Pons (tissue), 1 donor: ENCODE measurements at regions not wholly inside any gene's neighbourhood (a gene's known extent, or its start where the extent isn't known, plus 50 kb on each side); places are given as distances from the start of the nearest gene placed in this dataset.

Experiments used
- DNase-seq: peaks from one replicate; pipeline ENCODE4 v3.0.0-alpha.2; 2016; ENCODE audit warnings: low spot score

DNA sequence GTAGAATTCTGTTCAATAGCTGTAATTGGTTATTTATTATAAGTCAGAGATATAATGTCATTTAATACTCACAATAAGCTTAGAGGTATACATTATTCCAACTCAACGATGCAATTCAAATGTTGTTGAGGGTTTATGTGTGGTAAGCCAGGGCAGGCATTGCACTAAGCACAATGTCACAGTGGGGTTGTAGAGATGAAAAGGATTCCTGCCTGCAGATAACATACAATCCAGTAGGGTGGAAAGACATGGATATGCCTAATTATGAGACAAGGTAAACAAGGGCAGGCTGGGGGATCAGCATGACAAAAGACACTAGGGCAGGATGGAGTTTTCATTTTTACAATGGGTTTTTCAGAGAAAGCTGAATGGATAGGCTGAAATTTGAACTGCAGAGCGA is 98.7 kb upstream of the PALM2AKAP2 start:
- no peak for DNase-seq

DNA sequence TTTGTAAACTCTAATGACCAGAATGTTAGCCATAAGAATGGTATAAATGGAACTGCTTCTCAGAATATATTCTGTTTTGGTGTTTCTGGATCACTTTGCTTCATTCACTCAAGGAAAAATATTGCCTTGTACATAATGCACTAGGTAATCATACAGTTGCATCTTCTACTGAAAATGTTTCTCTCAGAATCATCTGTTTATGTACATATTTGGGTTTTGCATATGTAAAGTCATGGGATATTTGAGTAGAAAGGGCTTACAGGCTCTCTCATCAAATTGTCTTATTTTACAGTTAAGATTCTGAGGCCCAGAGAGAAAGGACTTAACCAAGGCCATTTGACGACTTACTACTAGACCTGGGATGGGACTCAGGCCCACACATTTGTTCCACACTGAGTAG is 97.8 kb upstream of the PALM2AKAP2 start:
- DNase-seq, result no peak

DNA sequence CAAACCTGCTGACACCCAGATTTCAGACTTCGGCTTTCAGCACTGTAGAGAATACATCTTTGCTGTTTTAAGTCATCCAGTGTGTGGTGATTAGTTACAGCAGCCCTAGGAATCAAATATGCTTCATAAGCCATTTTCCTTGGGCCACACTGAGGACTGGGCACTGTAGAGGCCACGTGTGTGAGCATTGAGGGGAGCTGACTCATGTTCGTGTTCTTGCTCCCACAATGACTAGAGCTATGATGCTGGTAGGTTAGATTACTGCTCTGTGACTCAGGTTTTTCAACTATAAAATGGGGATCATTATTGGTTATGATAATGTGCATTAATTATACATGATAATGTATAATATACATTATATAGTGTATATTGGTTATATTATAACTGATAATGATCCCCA is 96.5 kb upstream of the PALM2AKAP2 start:
- DNase-seq, result no peak

GRCh38 chr9:109689701-109690100 is 90.3 kb upstream of the PALM2AKAP2 start:
- DNase-seq, result no peak

GRCh38 chr9:109699019-109699418 is 81.0 kb upstream of the PALM2AKAP2 start:
- DNase-seq, result no peak

- no peak for DNase-seq
These were observed 75.5 kb upstream of the PALM2AKAP2 start for GRCh38 chr9:109704546-109704945.

GRCh38 chr9:109705515-109705914 is 74.5 kb upstream of the PALM2AKAP2 start:
- no peak for DNase-seq

- no peak for DNase-seq
These were observed 72.6 kb upstream of the PALM2AKAP2 start for GRCh38 chr9:109707355-109707754.

DNA sequence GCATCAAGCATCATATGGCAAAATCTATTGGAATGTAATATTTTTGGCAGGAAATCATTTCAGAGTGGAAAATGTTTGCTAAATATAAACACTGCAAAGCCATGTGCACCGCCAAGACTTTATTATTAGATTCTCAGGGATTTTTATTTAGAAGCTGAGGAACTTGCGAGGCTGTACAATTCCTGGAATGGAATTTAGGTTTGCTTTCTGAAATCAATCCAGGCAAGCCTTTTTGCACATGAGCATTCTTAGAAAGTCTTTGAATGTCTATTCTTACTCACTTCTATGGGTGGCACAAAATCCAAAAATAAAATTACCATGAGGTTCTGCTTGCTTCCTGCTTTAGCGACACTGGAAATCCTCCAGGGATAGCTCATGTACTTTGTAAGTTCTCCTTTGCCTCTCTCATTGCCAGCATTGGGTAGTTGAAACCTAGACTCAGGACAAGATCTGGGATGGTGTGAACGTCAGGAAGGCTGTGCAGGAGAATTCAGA is 71.5 kb upstream of the PALM2AKAP2 start:
- DNase-seq, result no peak

- no peak for DNase-seq
These were observed 70.1 kb upstream of the PALM2AKAP2 start for GRCh38 chr9:109709866-109710265.

- no peak for DNase-seq
These were observed 69.2 kb upstream of the PALM2AKAP2 start for GRCh38 chr9:109710830-109711229.

DNA sequence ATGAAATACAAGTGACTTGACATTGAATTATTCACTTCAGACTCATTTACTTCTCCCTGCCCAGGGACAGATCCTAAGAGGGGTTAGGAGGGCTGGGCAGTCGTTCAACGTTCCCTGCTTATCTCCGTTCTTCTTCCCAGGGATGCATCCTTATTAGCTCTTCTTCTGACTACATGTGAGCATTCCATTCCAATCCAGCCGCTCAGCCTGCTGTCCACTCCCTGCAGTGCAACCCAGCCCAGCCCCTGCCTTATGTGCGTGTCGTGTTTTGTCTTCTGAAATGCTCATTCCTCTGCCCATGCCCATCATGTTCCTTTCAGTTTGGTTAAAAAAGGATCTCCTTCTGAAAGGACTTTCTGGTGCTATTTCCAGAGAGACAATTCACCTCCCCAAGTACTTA is 64.7 kb upstream of the PALM2AKAP2 start:
- no peak for DNase-seq

- DNase-seq, result no peak
These were observed 63.4 kb upstream of the PALM2AKAP2 start for GRCh38 chr9:109716631-109717030.

DNA sequence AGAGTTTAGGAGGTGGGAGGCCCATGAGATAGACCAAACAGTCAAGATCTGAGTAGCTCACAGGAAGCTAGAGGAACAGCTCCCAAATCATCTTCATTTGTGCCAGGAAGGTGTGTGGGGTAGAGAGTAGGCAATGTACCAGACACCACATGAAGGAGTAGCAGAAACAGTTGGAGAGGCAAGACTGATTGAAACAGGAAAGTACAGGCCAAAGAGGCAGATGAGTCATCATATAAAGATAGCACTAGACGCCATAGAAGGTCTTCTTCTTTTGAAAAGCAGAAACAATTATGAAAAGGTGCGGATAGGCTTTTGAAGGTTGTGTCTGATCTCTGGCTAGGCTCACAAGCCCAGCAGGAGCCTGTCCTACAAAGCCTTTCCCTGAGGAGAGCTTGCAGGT is 62.7 kb upstream of the PALM2AKAP2 start:
- peak; percentile 3 for DNase-seq

- no peak for DNase-seq
These were observed 61.1 kb upstream of the PALM2AKAP2 start for GRCh38 chr9:109718861-109719260.

DNA sequence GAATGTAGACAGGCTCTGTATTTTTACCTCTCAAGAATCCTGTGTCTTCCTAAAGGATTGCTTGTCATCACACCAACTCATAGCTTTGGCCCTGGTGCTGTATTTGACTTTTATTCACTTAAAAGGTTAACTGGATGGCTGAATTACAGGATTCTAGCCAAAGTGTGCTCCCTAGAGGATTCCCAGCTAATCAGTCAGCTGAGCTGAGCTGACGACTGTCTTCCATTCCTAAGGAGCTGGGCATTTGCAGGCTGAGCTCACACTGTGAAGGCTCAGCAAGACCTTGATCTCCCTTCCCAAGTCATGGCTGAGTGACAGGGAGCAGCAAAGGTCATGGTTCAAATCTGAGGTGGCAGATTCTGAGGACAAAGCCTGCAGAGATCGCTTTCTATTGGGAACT is 59.0 kb upstream of the PALM2AKAP2 start:
- DNase-seq, result no peak

- DNase-seq, result no peak
These were observed 58.0 kb upstream of the PALM2AKAP2 start for GRCh38 chr9:109722007-109722406.

- DNase-seq, result no peak
These were observed 56.2 kb upstream of the PALM2AKAP2 start for GRCh38 chr9:109723781-109724180.

DNA sequence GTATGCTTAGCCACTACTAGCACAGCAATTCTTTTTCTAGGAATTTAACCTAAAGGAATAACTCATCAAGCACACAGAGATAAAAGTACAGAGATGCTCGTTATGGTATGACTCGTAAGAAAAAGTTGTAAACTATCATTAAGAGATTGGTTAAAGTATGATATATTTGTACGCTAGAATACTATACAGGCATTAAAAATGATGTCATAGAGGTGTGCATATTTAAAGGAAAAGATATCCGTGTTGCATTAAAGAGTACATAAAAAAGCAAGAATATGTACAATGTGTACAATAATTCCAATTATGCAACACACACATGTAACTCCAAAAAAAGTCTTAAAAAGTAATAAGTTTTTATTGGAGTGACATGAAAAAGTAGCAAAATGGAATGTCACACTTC is 54.5 kb upstream of the PALM2AKAP2 start:
- no peak for DNase-seq

- DNase-seq, result no peak
These were observed 53.9 kb upstream of the PALM2AKAP2 start for GRCh38 chr9:109726119-109726518.

- no peak for DNase-seq
These were observed 51.2 kb upstream of the PALM2AKAP2 start for GRCh38 chr9:109728686-109729300.

DNA sequence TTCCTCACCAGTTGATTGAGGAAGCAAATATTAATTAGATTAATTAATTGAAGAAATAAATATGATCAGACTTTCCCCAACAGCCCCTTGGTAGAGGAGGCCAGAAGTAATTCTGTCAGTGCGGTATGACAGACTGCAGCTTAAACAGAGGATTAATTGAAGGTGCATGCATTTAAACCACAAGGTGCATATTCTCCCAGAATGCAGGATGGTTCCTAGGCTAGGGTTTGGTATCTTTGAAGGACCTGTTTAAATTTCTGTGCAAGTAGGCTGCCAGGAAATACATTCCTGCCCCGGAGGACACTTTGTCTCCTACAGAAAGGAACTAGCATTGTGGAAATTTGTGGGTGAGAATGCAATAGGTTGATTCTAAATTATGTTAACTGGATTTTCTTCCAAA is 50.5 kb upstream of the PALM2AKAP2 start:
- DNase-seq, result no peak
